Lower leg skin (tissue), 3 donors: ENCODE measurements at regions not wholly inside any gene's neighbourhood (a gene's known extent, or its start where the extent isn't known, plus 50 kb on each side); places are given as distances from the start of the nearest gene placed in this dataset.

ENCODE experiments used
- POLR2A ChIP-seq, 2 donors: fragments of 450-650 bp; IDR thresholded peaks; one replicate each; pipeline ENCODE4 v1.6.1; 2016 to 2017; ENCODE audit warnings: antibody characterized with exemption in 2 of 2, mild to moderate bottlenecking in 1 of 2, moderate library complexity in 1 of 2
- TF ChIP-seq, protein P1 (sequence below), 3 donors: fragments of 450-650 bp; IDR thresholded peaks; one replicate each; pipeline ENCODE4 v1.5.1; 2016; ENCODE audit warnings: antibody characterized with exemption in 3 of 3, mild to moderate bottlenecking in 3 of 3, moderate library complexity in 2 of 3

DNA sequence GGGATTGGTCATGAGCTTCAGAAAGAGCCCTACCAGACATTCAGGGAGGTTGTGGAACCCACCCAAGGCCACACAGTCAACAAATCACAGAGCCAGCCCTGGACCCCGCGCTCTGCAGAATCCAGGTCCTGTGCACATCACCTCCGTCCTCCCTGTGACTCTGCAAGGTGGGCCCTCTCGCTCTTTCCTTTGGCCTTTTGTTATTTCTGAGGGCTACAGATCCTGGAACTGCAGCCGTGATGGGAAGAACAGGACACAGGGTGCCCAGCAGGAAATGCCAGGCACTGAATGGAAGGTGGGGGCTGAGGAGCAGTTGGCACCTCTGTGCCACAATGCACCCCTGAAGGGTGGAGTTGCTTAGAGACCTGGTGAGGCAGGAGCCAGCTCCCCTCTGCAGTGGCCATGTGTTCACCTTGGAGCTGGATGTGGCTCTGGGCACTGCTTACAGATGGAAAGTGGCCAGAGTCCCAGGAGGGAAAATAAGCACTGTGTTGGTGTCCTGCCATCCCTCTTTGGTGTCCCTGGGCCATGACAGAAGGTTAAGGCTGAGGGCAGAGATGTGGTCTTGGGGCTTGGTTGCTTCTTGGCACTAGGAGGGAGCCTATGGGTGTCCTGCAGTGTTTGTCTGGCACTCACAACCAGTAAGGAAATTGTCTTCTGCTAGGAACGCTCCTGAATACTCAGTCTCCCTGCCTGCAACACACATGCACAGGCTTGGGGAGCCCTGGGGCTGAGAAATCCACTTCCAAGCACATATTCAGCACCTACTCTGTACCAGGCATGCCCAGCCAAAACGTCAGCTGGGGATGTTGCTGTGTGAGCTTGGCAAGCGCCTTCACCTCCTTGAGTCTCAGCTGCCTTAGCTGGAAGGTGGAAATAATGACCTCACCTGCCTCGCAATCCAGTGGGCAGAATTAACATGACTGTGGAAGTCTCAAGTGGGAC, 98.0 kb upstream of the SLC6A6 start:
- TF ChIP-seq, protein P1, sequence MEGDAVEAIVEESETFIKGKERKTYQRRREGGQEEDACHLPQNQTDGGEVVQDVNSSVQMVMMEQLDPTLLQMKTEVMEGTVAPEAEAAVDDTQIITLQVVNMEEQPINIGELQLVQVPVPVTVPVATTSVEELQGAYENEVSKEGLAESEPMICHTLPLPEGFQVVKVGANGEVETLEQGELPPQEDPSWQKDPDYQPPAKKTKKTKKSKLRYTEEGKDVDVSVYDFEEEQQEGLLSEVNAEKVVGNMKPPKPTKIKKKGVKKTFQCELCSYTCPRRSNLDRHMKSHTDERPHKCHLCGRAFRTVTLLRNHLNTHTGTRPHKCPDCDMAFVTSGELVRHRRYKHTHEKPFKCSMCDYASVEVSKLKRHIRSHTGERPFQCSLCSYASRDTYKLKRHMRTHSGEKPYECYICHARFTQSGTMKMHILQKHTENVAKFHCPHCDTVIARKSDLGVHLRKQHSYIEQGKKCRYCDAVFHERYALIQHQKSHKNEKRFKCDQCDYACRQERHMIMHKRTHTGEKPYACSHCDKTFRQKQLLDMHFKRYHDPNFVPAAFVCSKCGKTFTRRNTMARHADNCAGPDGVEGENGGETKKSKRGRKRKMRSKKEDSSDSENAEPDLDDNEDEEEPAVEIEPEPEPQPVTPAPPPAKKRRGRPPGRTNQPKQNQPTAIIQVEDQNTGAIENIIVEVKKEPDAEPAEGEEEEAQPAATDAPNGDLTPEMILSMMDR (IDR thresholded peaks at IDR 0.05): no peak
- TF ChIP-seq POLR2A (IDR thresholded peaks at IDR 0.05): no peak
